Spleen (tissue), 7 donors: ENCODE measurements at regions not wholly inside any gene's neighbourhood (a gene's known extent, or its start where the extent isn't known, plus 50 kb on each side); places are given as distances from the start of the nearest gene placed in this dataset.

Source experiments
- POLR2A ChIP-seq, 3 donors: fragments of 450-650 bp; IDR thresholded peaks; one replicate each; pipeline ENCODE4 v1.5.1; 2017; ENCODE audit warnings: antibody characterized with exemption in 3 of 3, mild to moderate bottlenecking in 1 of 3
- POLR2AphosphoS5 ChIP-seq, 3 donors: sonication (generic); formaldehyde crosslinking; IDR thresholded peaks; one replicate each; pipeline ENCODE4 v1.5.1; 2017; ENCODE audit warnings: antibody characterized with exemption in 3 of 3
- TF ChIP-seq, protein P1 (sequence below), 11 experiments: fragments of 200-600 bp in 7 of 11; fragments of 450-650 bp in 4 of 11; sonication (generic) in 4 of 11; IDR thresholded peaks in 8 of 11; conservative IDR thresholded peaks in 3 of 11; 1 replicate in 7 of 11; 2 replicates in 4 of 11; pipeline versions ENCODE4 v1.4.0 to v1.8.0; 2016 to 2021; ENCODE audit warnings: antibody characterized with exemption in 11 of 11, inconsistent platforms in 4 of 11, mild to moderate bottlenecking in 1 of 11
- donor health status: DM: no; HTN: no; CAD: no; lungs with moderate emphysema.
- donor health status: DM: no; HTN: no; CAD: no.
- donor health status: DM: no; HTN: no; CAD: no.

DNA sequence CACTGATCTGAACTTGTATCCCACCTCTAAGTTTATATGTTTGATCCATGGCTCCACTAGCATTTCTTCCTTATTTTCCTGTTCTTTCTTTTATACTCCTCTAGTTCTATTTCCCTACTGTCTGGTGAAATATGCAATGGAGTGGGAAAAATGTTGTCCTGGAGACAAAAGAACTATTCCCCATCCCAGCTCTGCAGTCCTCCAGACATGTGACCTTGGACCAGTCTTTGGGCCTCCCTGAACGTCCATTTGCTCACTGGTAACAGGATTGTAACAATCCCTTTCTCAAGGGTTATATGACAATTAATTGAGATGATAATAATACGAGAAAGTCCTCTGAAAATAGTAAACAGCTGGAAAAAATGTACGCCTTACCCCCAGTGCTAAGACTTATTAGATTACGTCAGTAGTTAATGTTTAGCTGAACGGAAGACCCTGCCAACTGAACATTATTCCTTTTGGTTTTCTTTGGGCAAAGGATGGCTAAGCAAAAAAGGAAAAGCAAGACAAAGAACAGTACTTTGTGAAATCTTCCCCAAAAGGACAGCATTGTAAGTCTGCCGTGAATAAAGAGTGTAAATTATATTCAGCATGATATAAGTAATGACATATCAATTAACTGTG, 302.3 kb upstream of the PPARGC1A start:
- TF ChIP-seq, protein P1, sequence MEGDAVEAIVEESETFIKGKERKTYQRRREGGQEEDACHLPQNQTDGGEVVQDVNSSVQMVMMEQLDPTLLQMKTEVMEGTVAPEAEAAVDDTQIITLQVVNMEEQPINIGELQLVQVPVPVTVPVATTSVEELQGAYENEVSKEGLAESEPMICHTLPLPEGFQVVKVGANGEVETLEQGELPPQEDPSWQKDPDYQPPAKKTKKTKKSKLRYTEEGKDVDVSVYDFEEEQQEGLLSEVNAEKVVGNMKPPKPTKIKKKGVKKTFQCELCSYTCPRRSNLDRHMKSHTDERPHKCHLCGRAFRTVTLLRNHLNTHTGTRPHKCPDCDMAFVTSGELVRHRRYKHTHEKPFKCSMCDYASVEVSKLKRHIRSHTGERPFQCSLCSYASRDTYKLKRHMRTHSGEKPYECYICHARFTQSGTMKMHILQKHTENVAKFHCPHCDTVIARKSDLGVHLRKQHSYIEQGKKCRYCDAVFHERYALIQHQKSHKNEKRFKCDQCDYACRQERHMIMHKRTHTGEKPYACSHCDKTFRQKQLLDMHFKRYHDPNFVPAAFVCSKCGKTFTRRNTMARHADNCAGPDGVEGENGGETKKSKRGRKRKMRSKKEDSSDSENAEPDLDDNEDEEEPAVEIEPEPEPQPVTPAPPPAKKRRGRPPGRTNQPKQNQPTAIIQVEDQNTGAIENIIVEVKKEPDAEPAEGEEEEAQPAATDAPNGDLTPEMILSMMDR (IDR thresholded peaks at IDR 0.05 in 8 of 11, conservative IDR thresholded peaks at IDR 0.05 in 3 of 11), result no peak
- TF ChIP-seq POLR2AphosphoS5 (IDR thresholded peaks at IDR 0.05) (no peak), POLR2A (IDR thresholded peaks at IDR 0.05) (no peak)
